GM18511 (cell line): ENCODE measurements at regions not wholly inside any gene's neighbourhood (a gene's known extent, or its start where the extent isn't known, plus 50 kb on each side); places are given as distances from the start of the nearest gene placed in this dataset.

ENCODE experiments used
- ATAC-seq: cut with Tn5 transposase; IDR thresholded peaks from one replicate; pipeline ENCODE4 v1.9.1; 2021; ENCODE audit warnings: mild to moderate bottlenecking, moderate library complexity; ENCODE audit not compliant: unreplicated experiment

GRCh38 chr1:177356674-177357435 is 186.1 kb downstream of the BRINP2 start:
- ATAC-seq = no peak

GRCh38 chr1:177355575-177355974 is 184.8 kb downstream of the BRINP2 start:
- no peak for ATAC-seq

- ATAC-seq = no peak
Measured at GRCh38 chr1:177354247-177354646, 183.5 kb downstream of the BRINP2 start.

DNA sequence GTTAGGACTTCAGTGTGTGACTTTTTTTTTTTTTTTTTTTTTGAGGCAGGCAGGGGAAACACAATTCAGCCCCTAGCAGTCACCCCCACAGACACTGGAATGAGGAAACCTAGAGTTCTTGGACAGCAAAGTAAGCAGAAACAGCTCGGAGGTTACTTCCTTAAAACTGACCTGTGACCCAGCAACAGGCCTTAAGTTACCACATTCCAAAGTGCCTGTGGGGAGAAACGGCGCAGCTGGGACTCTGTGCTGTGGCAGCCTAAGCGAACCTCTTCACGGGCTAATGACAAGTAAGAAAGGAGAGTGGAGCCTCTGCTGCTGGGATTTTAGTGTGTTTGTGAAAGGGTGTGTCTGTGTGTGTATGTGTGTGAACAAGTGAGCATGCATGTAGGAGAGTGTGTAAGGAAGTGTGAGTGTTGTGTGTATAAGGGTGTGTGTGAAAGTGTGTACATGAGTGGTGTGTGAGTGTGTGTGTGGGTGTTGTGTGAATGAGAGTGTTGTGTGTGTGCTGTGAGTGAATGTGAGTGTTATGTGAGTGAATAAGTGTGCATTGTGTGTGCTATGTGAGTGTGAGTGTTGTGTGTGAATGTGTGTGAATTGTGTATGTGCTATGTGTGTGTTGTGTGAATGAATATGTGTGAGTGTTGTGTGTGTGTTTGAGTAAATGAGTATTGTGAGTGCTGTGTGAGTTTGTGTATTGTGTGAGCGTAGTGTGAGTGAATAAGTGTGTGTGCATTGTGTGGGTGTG is 180.8 kb downstream of the BRINP2 start:
- ATAC-seq = no peak

GRCh38 chr1:177346790-177347359 is 176.1 kb downstream of the BRINP2 start:
- no peak for ATAC-seq

DNA sequence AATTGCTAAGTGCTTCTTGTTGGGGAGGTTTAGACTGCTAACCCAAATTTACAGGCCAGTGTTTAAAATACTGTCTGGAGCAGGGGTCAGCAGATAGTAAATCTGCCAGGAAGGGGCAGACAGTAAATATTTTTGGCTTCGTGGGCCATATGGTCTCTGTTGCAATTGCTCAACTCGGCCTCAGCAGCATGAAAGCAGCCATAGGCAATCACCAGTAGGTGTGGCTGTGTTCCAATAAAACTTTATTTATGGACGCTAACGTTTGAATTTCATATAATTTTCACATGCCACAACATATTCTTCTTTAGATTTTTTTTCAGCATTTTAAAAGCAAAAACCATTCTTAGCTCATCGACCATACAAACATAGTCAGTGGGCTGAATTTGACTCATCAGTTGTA is 172.7 kb downstream of the BRINP2 start:
- ATAC-seq = no peak

GRCh38 chr1:177341773-177342172 is 171.0 kb downstream of the BRINP2 start:
- ATAC-seq = no peak

GRCh38 chr1:177340601-177341067 is 169.9 kb downstream of the BRINP2 start:
- ATAC-seq = no peak

- no peak for ATAC-seq
Measured at GRCh38 chr1:177338376-177338775, 167.6 kb downstream of the BRINP2 start.

GRCh38 chr1:177334903-177335302 is 164.1 kb downstream of the BRINP2 start:
- no peak for ATAC-seq

GRCh38 chr1:177333936-177334595 is 163.3 kb downstream of the BRINP2 start:
- no peak for ATAC-seq
